HepG2 (cell line): ENCODE measurements at regions not wholly inside any gene's neighbourhood (a gene's known extent, or its start where the extent isn't known, plus 50 kb on each side); places are given as distances from the start of the nearest gene placed in this dataset.

Experiments
- AKAP8 ChIP-seq: sonication (generic); formaldehyde crosslinking; IDR thresholded peaks from 2 replicates; pipeline ENCODE4 v1.5.1; 2020; ENCODE audit warnings: mild to moderate bottlenecking, missing genetic modification reagents
- BCL6 ChIP-seq: IDR thresholded peaks from 2 replicates; pipeline ENCODE4 v1.6.1; 2016; ENCODE audit warnings: missing genetic modification reagents, missing compliant biosample characterization
- CREM ChIP-seq, 2 experiments: sonication (generic) in 1 of 2; formaldehyde crosslinking in 1 of 2; IDR thresholded peaks; 2 replicates each; pipeline versions ENCODE4 v1.4.0 to v1.6.1; 2016 to 2020; ENCODE audit warnings: antibody characterized with exemption in 1 of 2, mild to moderate bottlenecking in 1 of 2, missing genetic modification reagents in 1 of 2
- DR1 ChIP-seq: sonication (generic); formaldehyde crosslinking; IDR thresholded peaks from 2 replicates; pipeline ENCODE4 v1.8.0; 2021; ENCODE audit warnings: mild to moderate bottlenecking, missing genetic modification reagents, inconsistent platforms
- EP300 ChIP-seq, 3 experiments: sonication (generic) in 1 of 3; formaldehyde crosslinking in 1 of 3; IDR thresholded peaks; 2 replicates each; pipeline versions ENCODE4 v1.5.1 to v1.6.1; 2011 to 2020; ENCODE audit warnings: low read depth in 2 of 3, low read length in 2 of 3, borderline replicate concordance in 1 of 3, improper control_type of control experiment in 1 of 3, mild to moderate bottlenecking in 1 of 3, missing genetic modification reagents in 1 of 3, moderate library complexity in 1 of 3
- KLF6 ChIP-seq: IDR thresholded peaks from 2 replicates; pipeline ENCODE4 v1.8.0; 2016; ENCODE audit warnings: missing biosample characterization, missing genetic modification reagents
- MEIS2 ChIP-seq: sonication (generic); formaldehyde crosslinking; IDR thresholded peaks from 2 replicates; pipeline ENCODE4 v1.9.0; 2021; ENCODE audit warnings: mild to moderate bottlenecking, missing genetic modification reagents
- NCOR1 ChIP-seq: fragments of 200-600 bp; sonication (generic); IDR thresholded peaks from 2 replicates; pipeline ENCODE4 v1.7.0; 2017; ENCODE audit warnings: antibody characterized with exemption, low read length, borderline replicate concordance
- PHF21A ChIP-seq: sonication (generic); formaldehyde crosslinking; IDR thresholded peaks from 2 replicates; pipeline ENCODE4 v1.5.0; 2020; ENCODE audit warnings: mild to moderate bottlenecking, missing genetic modification reagents
- POGZ ChIP-seq: sonication (generic); formaldehyde crosslinking; IDR thresholded peaks from 2 replicates; pipeline ENCODE4 v1.4.0; 2020; ENCODE audit warnings: mild to moderate bottlenecking, missing genetic modification reagents
- RXRA ChIP-seq: sonication (generic); formaldehyde crosslinking; IDR thresholded peaks from 2 replicates; pipeline ENCODE4 v1.5.1; 2020; ENCODE audit warnings: missing genetic modification reagents
- STAT5B ChIP-seq: sonication (generic); formaldehyde crosslinking; IDR thresholded peaks from 2 replicates; pipeline ENCODE4 v1.4.0; 2020; ENCODE audit warnings: missing genetic modification reagents
- TBX3 ChIP-seq: fragments of 450-650 bp; IDR thresholded peaks from 2 replicates; pipeline ENCODE4 v1.6.1; 2017; ENCODE audit warnings: antibody characterized with exemption, mild to moderate bottlenecking, inconsistent platforms, borderline replicate concordance
- TCF7 ChIP-seq: sonication (generic); IDR thresholded peaks from 2 replicates; pipeline ENCODE4 v1.6.1; 2016; ENCODE audit warnings: antibody characterized with exemption, low read depth
- ZFP91 ChIP-seq: sonication (generic); formaldehyde crosslinking; IDR thresholded peaks from 2 replicates; pipeline ENCODE4 v1.9.0; 2022; ENCODE audit warnings: missing genetic modification reagents, mild to moderate bottlenecking, borderline replicate concordance
- ZMYM3 ChIP-seq: sonication (generic); formaldehyde crosslinking; IDR thresholded peaks from 2 replicates; pipeline ENCODE4 v1.5.1; 2020; ENCODE audit warnings: mild to moderate bottlenecking, missing genetic modification reagents
- ZNF264 ChIP-seq: sonication (generic); formaldehyde crosslinking; IDR thresholded peaks from 2 replicates; pipeline ENCODE4 v1.4.0; 2020; ENCODE audit warnings: missing genetic modification reagents
- ZNF430 ChIP-seq: sonication (generic); formaldehyde crosslinking; IDR thresholded peaks from 2 replicates; pipeline ENCODE4 v1.9.0; 2021; ENCODE audit warnings: mild to moderate bottlenecking, missing genetic modification reagents
- ZNF691 ChIP-seq: sonication (generic); formaldehyde crosslinking; IDR thresholded peaks from 2 replicates; pipeline ENCODE4 v1.4.0; 2020; ENCODE audit warnings: missing genetic modification reagents, low read depth, mild to moderate bottlenecking, borderline replicate concordance
- ZNF713 ChIP-seq: sonication (generic); formaldehyde crosslinking; IDR thresholded peaks from 2 replicates; pipeline ENCODE4 v1.4.0; 2020; ENCODE audit warnings: mild to moderate bottlenecking, missing genetic modification reagents
- ZNF777 ChIP-seq: sonication (generic); formaldehyde crosslinking; IDR thresholded peaks from 2 replicates; pipeline ENCODE4 v1.4.0; 2020; ENCODE audit warnings: missing genetic modification reagents
- TF ChIP-seq, protein P1 (sequence below): sonication (generic); formaldehyde crosslinking; IDR thresholded peaks from 2 replicates; pipeline ENCODE4 v1.4.0; 2020; ENCODE audit warnings: missing genetic modification reagents, borderline replicate concordance
- TF ChIP-seq, protein P2 (sequence below): sonication (generic); formaldehyde crosslinking; IDR thresholded peaks from 2 replicates; pipeline ENCODE4 v1.4.0; 2020; ENCODE audit warnings: mild to moderate bottlenecking, missing genetic modification reagents

DNA sequence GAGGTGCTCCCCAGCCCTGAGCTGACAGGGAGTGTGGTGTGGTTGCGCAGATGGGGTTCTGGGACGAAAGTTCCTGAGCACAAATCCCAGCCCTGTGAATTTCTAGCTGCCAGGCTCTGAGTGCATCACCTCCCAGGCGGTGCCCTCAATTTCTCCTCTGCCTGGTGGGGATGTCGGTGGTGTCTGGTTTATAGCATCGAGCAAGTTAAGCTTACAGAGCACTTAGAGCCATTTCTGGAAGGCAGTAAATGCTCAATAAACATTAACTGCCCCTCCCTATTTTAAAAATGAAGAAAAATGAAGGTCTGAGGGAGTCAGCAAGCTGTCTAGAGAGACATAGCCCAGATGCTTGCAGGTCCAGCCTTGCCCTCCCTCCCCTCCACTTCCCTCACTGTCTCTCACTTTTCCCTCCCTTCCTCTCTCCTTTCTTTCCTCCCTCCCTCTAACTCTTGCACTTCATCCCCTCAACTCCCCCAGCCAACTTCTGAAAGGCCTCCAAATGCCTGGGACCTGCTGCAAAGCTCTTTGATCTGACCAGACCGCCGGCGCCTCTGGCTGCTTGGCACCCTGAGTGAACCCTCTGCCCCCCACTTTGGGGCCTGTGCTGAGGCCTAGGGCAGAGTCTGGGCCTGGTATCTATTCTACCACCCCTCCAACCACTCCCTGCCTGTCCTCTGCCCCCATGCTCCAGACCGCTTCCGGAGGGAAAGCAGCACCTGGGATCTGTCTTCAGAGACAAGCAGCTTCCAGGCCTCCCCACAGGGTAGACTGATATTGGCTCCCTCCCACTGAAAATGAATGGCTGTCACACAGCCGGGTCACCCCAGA, 438.3 kb downstream of the RPS24 start (continued):
- TF ChIP-seq, protein P1, sequence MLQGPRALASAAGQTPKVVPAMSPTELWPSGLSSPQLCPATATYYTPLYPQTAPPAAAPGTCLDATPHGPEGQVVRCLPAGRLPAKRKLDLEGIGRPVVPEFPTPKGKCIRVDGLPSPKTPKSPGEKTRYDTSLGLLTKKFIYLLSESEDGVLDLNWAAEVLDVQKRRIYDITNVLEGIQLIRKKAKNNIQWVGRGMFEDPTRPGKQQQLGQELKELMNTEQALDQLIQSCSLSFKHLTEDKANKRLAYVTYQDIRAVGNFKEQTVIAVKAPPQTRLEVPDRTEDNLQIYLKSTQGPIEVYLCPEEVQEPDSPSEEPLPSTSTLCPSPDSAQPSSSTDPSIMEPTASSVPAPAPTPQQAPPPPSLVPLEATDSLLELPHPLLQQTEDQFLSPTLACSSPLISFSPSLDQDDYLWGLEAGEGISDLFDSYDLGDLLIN (CRISPR knock-in tag) = 0 out of 2 replicates have a peak, but pooled peaks have one; percentile 30
- TF ChIP-seq CREM (IDR thresholded peaks at IDR 0.05) = 0 out of 2 replicates have a peak, but pooled peaks have one; percentile 23
- no peak for TF ChIP-seq CREM (CRISPR knock-in tag; IDR thresholded peaks at IDR 0.05)
- TF ChIP-seq STAT5B (CRISPR knock-in tag) = no peak
- no peak for TF ChIP-seq POGZ
- no peak for TF ChIP-seq AKAP8 (CRISPR knock-in tag)
- peak; percentile 15; the same call in 1 of the 2 replicates for TF ChIP-seq BCL6
- peak; percentile 73; the same call in 1 of the 2 replicates for TF ChIP-seq NCOR1
- peak; percentile 48 to 84; a peak in 2 of 4 replicates for TF ChIP-seq EP300 (IDR thresholded peaks at IDR 0.05; ENCODE audit: low read depth in 2 of 2, low read length in 2 of 2)
- peak; percentile 49; the same call in 1 of the 2 replicates for TF ChIP-seq EP300 (CRISPR knock-in tag; IDR thresholded peaks at IDR 0.05; ENCODE audit: borderline replicate concordance)
- peak; percentile 69 for TF ChIP-seq PHF21A (CRISPR knock-in tag)
- TF ChIP-seq TBX3 = peak; percentile 32; the same call in 1 of the 2 replicates
- peak; percentile 95 for TF ChIP-seq RXRA (CRISPR knock-in tag)
- no peak for TF ChIP-seq ZNF713 (CRISPR knock-in tag)
- TF ChIP-seq DR1 = peak; percentile 58; the same call in 1 of the 2 replicates
- peak; percentile 84 for TF ChIP-seq TCF7
- peak; percentile 85 for TF ChIP-seq ZMYM3
- TF ChIP-seq KLF6 (CRISPR knock-in tag) = no peak
- peak; percentile 67; the same call in 1 of the 2 replicates for TF ChIP-seq MEIS2 (CRISPR knock-in tag)
- TF ChIP-seq ZNF430 = peak; percentile 33; the same call in 1 of the 2 replicates
- TF ChIP-seq ZNF777 (CRISPR knock-in tag) = 0 out of 2 replicates have a peak, but pooled peaks have one; percentile 28
- TF ChIP-seq ZNF691 = no peak
- peak; percentile 37; the same call in 1 of the 2 replicates for TF ChIP-seq ZFP91
- peak; percentile 39; the same call in 1 of the 2 replicates for TF ChIP-seq ZNF264
- TF ChIP-seq, protein P2, sequence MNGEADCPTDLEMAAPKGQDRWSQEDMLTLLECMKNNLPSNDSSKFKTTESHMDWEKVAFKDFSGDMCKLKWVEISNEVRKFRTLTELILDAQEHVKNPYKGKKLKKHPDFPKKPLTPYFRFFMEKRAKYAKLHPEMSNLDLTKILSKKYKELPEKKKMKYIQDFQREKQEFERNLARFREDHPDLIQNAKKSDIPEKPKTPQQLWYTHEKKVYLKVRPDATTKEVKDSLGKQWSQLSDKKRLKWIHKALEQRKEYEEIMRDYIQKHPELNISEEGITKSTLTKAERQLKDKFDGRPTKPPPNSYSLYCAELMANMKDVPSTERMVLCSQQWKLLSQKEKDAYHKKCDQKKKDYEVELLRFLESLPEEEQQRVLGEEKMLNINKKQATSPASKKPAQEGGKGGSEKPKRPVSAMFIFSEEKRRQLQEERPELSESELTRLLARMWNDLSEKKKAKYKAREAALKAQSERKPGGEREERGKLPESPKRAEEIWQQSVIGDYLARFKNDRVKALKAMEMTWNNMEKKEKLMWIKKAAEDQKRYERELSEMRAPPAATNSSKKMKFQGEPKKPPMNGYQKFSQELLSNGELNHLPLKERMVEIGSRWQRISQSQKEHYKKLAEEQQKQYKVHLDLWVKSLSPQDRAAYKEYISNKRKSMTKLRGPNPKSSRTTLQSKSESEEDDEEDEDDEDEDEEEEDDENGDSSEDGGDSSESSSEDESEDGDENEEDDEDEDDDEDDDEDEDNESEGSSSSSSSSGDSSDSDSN = peak; percentile 49; the same call in 1 of the 2 replicates
